ENCODE measurements at regions not wholly inside any gene's neighbourhood (a gene's known extent, or its start where the extent isn't known, plus 50 kb on each side); places are given as distances from the start of the nearest gene placed in this dataset.

DNA sequence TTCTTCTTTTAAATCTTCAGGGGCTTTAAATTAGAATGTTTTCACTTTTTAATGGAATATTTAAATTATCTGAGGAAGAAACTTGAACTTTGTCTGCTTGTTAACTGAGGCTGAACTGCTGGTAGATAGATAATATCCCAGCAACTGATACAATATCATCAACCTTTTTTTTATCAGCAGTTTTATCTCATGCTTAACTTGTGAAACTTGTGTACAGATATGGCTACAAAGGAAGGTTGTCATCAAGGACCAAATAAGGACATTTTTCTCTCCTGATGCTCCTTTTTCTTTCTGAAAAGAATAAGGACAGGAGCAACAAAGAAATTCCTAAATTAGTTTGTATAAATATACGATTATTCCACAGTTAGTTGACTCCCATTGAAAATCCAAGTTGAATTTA is 66.4 kb upstream of the KBTBD8 start:
- H3K9ac ChIP-seq (ENCODE audit: low read depth in 1 of 2, low read length in 2 of 2): no peak overlapping the region
- H3K4me1 ChIP-seq (ENCODE audit: control insufficient read depth in 4 of 4, insufficient read depth in 4 of 4, low read length in 3 of 4): no peaks in the 10 kb centered on the region
- H3K4me3 ChIP-seq (ENCODE audit: low read depth in 1 of 3, low read length in 3 of 3): no peak overlapping the region
- TF ChIP-seq, protein P1, sequence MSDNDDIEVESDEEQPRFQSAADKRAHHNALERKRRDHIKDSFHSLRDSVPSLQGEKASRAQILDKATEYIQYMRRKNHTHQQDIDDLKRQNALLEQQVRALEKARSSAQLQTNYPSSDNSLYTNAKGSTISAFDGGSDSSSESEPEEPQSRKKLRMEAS (IDR thresholded peaks at IDR 0.05): no peak
- TF ChIP-seq EGR1 (IDR thresholded peaks at IDR 0.05; ENCODE audit: low read depth in 2 of 2) (no peak), RAD21 (IDR thresholded peaks at IDR 0.05) (no peak), RXRA (IDR thresholded peaks at IDR 0.05) (no peak), HNF4A (conservative IDR thresholded peaks at IDR 0.05) (no peak), GABPA (IDR thresholded peaks at IDR 0.05 in 1 of 2, conservative IDR thresholded peaks at IDR 0.05 in 1 of 2) (no peak), SP1 (IDR thresholded peaks at IDR 0.05) (no peak), HNF4G (IDR thresholded peaks at IDR 0.05) (no peak)
- TF ChIP-seq, protein P2, sequence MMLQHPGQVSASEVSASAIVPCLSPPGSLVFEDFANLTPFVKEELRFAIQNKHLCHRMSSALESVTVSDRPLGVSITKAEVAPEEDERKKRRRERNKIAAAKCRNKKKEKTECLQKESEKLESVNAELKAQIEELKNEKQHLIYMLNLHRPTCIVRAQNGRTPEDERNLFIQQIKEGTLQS (IDR thresholded peaks at IDR 0.05): no peak
- TF ChIP-seq, protein P3, sequence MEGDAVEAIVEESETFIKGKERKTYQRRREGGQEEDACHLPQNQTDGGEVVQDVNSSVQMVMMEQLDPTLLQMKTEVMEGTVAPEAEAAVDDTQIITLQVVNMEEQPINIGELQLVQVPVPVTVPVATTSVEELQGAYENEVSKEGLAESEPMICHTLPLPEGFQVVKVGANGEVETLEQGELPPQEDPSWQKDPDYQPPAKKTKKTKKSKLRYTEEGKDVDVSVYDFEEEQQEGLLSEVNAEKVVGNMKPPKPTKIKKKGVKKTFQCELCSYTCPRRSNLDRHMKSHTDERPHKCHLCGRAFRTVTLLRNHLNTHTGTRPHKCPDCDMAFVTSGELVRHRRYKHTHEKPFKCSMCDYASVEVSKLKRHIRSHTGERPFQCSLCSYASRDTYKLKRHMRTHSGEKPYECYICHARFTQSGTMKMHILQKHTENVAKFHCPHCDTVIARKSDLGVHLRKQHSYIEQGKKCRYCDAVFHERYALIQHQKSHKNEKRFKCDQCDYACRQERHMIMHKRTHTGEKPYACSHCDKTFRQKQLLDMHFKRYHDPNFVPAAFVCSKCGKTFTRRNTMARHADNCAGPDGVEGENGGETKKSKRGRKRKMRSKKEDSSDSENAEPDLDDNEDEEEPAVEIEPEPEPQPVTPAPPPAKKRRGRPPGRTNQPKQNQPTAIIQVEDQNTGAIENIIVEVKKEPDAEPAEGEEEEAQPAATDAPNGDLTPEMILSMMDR (IDR thresholded peaks at IDR 0.05; ENCODE audit: low read depth, low read length, missing input control): no peak
- H3K9me3 ChIP-seq (ENCODE audit: control insufficient read depth in 4 of 4, low read length in 3 of 4): no peaks in the 10 kb centered on the region
- H3K27me3 ChIP-seq (ENCODE audit: control insufficient read depth in 4 of 4, insufficient read depth in 4 of 4, low read length in 3 of 4): no peaks in the 10 kb centered on the region
- no peak overlapping the region for H3K27ac ChIP-seq (ENCODE audit: low read depth in 1 of 2, low read length in 2 of 2)
- 67% methylated on average over 1 of the region's 1 CpG for WGBS
- DNase-seq (ENCODE audit: low spot score): no peak
- no peaks in the 10 kb centered on the region for H3K36me3 ChIP-seq (ENCODE audit: control insufficient read depth in 4 of 4, insufficient read depth in 3 of 4, low read depth in 1 of 4, low read length in 3 of 4)

DNA sequence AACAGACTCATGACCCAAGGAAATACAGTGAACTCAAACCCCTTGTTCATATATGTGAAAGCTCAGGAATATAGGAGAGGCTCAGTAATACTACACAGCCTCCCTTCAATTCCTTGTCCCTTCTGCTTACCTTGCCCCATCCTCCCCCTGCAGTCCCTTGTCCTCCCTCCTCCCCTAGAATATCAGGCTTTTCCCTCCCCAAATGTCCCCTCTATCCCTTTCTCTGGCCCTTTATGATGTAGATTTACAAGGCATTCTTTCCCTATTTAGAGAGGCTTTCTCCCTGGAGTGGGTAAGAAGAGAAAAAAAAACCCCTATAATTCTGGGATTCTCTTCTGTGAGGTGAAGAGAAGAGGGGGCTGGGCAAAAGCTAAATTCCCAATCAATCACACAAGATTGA is 64.9 kb upstream of the KBTBD8 start:
- Histone ChIP-seq H3K36me3 (ENCODE audit: control insufficient read depth in 4 of 4, insufficient read depth in 3 of 4, low read depth in 1 of 4, low read length in 3 of 4) (no peaks in the 10 kb centered on the region), H3K4me3 (ENCODE audit: low read depth in 1 of 3, low read length in 3 of 3) (no peak overlapping the region), H3K4me1 (ENCODE audit: control insufficient read depth in 4 of 4, insufficient read depth in 4 of 4, low read length in 3 of 4) (no peaks in the 10 kb centered on the region), H3K9me3 (ENCODE audit: control insufficient read depth in 4 of 4, low read length in 3 of 4) (no peaks in the 10 kb centered on the region), H3K27me3 (ENCODE audit: control insufficient read depth in 4 of 4, insufficient read depth in 4 of 4, low read length in 3 of 4) (no peaks in the 10 kb centered on the region), H3K27ac (ENCODE audit: low read depth in 1 of 2, low read length in 2 of 2) (no peak overlapping the region), H3K9ac (ENCODE audit: low read depth in 1 of 2, low read length in 2 of 2) (no peak overlapping the region)
- DNase-seq (ENCODE audit: low spot score): no peak
- TF ChIP-seq, protein P2 (IDR thresholded peaks at IDR 0.05): no peak

DNA sequence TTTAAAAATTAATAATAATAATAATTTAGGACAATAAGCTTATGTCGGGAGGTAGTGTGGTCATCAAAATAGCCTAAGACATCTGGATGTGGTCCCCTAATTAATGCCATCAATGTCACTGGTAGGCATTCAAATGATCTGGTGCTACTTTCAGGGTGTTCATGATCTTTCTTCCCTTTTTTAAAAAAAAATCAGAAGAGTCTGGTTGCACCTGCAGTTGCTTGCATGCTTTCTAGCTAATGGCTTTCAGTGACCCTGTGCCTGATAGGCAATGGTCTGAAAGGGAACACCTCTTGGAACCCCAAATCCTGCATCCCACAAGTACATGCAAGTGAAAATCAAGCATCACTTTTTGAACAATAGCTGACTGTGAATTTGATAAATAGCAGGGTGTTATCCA is 64.1 kb upstream of the KBTBD8 start:
- Histone ChIP-seq H3K9ac (ENCODE audit: low read depth in 1 of 2, low read length in 2 of 2) (no peak overlapping the region), H3K27ac (ENCODE audit: low read depth in 1 of 2, low read length in 2 of 2) (no peak overlapping the region), H3K36me3 (ENCODE audit: control insufficient read depth in 4 of 4, insufficient read depth in 3 of 4, low read depth in 1 of 4, low read length in 3 of 4) (no peaks in the 10 kb centered on the region), H3K9me3 (ENCODE audit: control insufficient read depth in 4 of 4, low read length in 3 of 4) (no peaks in the 10 kb centered on the region), H3K27me3 (ENCODE audit: control insufficient read depth in 4 of 4, insufficient read depth in 4 of 4, low read length in 3 of 4) (no peaks in the 10 kb centered on the region), H3K4me3 (ENCODE audit: low read depth in 1 of 3, low read length in 3 of 3) (no peak overlapping the region), H3K4me1 (ENCODE audit: control insufficient read depth in 4 of 4, insufficient read depth in 4 of 4, low read length in 3 of 4) (no peaks in the 10 kb centered on the region)
- WGBS: 88% methylated on average over 1 of the region's 1 CpG
- DNase-seq (ENCODE audit: low spot score): no peak
- no peak for TF ChIP-seq EGR1 (IDR thresholded peaks at IDR 0.05; ENCODE audit: low read depth in 2 of 2)
- no peak for TF ChIP-seq HNF4A (conservative IDR thresholded peaks at IDR 0.05)
- TF ChIP-seq HNF4G (IDR thresholded peaks at IDR 0.05): no peak
- TF ChIP-seq SP1 (IDR thresholded peaks at IDR 0.05): no peak
- TF ChIP-seq, protein P4, sequence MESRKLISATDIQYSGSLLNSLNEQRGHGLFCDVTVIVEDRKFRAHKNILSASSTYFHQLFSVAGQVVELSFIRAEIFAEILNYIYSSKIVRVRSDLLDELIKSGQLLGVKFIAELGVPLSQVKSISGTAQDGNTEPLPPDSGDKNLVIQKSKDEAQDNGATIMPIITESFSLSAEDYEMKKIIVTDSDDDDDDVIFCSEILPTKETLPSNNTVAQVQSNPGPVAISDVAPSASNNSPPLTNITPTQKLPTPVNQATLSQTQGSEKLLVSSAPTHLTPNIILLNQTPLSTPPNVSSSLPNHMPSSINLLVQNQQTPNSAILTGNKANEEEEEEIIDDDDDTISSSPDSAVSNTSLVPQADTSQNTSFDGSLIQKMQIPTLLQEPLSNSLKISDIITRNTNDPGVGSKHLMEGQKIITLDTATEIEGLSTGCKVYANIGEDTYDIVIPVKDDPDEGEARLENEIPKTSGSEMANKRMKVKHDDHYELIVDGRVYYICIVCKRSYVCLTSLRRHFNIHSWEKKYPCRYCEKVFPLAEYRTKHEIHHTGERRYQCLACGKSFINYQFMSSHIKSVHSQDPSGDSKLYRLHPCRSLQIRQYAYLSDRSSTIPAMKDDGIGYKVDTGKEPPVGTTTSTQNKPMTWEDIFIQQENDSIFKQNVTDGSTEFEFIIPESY (IDR thresholded peaks at IDR 0.05): no peak
- TF ChIP-seq, protein P3 (IDR thresholded peaks at IDR 0.05; ENCODE audit: low read depth, low read length, missing input control): no peak
- no peak for TF ChIP-seq FOXA1 (IDR thresholded peaks at IDR 0.05)
- TF ChIP-seq NR2F2 (IDR thresholded peaks at IDR 0.05): no peak
- no peak for TF ChIP-seq FOXA2 (IDR thresholded peaks at IDR 0.05)
- no peak for TF ChIP-seq TAF1 (conservative IDR thresholded peaks at IDR 0.05)
- TF ChIP-seq, protein P5, sequence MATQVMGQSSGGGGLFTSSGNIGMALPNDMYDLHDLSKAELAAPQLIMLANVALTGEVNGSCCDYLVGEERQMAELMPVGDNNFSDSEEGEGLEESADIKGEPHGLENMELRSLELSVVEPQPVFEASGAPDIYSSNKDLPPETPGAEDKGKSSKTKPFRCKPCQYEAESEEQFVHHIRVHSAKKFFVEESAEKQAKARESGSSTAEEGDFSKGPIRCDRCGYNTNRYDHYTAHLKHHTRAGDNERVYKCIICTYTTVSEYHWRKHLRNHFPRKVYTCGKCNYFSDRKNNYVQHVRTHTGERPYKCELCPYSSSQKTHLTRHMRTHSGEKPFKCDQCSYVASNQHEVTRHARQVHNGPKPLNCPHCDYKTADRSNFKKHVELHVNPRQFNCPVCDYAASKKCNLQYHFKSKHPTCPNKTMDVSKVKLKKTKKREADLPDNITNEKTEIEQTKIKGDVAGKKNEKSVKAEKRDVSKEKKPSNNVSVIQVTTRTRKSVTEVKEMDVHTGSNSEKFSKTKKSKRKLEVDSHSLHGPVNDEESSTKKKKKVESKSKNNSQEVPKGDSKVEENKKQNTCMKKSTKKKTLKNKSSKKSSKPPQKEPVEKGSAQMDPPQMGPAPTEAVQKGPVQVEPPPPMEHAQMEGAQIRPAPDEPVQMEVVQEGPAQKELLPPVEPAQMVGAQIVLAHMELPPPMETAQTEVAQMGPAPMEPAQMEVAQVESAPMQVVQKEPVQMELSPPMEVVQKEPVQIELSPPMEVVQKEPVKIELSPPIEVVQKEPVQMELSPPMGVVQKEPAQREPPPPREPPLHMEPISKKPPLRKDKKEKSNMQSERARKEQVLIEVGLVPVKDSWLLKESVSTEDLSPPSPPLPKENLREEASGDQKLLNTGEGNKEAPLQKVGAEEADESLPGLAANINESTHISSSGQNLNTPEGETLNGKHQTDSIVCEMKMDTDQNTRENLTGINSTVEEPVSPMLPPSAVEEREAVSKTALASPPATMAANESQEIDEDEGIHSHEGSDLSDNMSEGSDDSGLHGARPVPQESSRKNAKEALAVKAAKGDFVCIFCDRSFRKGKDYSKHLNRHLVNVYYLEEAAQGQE (IDR thresholded peaks at IDR 0.05): no peak
- TF ChIP-seq, protein P1 (IDR thresholded peaks at IDR 0.05): no peak

All from liver (tissue), 8 donors.